SHP77 (cell line): ENCODE measurements at regions not wholly inside any gene's neighbourhood (a gene's known extent, or its start where the extent isn't known, plus 50 kb on each side); places are given as distances from the start of the nearest gene placed in this dataset.
"Not testable (repeated sequence)": the region's sequence is repeated elsewhere in the genome, so short reads cannot be mapped to it uniquely, and the experiment has no call there.

ENCODE experiments used
- DNase-seq, 2 experiments: peaks; one replicate each; lab custom pipeline; 2025; lab: John Stamatoyannopoulos, UW

DNA sequence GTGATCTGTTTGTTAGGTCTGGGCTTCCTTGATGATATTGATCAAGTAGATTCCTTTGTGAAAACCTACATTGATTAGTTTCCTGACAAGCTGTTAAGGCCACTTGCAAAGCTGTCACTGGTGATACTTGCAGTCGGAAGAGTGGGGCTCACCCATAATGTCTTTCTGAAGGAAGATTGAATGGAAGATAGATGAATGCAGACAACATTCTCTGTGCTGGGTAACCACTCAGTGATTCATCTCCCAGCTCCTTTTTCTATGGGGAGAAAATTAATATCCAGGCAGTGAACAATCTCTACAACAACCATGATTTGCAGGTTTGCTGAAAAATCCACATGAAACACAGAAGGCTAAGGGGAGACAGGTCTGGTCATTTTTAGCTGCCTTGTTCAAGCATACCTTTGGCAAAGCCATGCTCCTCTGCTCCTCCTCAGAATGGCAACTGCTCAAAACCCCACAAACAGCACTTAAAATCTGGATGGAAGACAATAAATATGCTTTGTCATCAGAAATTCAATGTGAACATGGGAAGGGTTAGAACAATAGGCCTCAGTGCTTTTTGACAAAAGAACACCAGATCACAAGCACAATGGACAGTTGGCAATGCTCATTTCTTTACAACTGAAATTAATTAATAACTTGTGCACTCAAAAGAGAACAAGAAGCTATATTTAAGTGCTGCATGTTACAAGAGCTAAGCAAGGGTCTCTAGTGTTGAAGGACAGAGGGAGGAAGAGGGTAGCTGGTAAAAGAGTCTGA, 495.4 kb downstream of the TOX3 start:
- no peak for DNase-seq

DNA sequence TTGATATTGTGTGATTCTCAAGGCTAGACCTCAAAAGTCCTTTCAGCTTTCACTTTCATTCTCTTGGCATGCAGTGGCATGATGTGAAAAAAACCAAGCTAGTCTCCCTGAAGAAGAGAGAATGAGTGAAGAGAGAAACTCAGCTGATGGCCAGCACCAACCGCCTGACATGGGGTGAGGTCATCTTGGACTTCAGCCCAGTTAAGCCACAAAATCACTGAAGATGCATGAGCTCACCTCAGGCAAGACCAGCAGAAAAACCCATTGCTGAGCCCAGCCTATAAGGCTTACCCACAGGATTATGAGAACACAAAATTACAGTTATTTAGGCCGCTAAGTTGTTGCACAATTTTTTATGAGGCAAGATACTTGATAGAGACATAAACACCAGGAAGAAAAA, 496.5 kb downstream of the TOX3 start:
- peak in 1 of 2 experiments; percentile 3 for DNase-seq

DNA sequence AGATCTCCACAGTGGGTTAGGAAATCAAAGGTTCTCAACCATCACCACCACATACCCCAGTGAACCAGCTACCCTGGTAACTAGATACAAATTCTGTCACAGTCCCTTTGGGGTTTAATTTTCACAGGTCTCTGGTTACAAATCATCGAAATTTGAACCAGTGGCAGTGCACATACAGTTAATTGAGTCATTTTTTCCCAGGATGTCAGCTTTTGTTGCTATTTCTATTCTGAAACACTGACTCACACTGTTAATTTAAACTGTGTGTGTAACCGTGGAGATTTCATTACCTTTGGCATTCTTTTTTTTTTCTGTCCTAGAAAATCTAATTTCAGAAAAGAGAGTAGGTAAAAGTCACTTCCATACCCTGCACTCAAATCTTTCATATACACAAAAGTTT, 511.5 kb downstream of the TOX3 start:
- no peak for DNase-seq

GRCh38 chr16:52034830-52035229, 512.1 kb downstream of the TOX3 start:
- no peak for DNase-seq

- DNase-seq, result no peak
These were observed 513.0 kb downstream of the TOX3 start for GRCh38 chr16:52033992-52034391.

DNA sequence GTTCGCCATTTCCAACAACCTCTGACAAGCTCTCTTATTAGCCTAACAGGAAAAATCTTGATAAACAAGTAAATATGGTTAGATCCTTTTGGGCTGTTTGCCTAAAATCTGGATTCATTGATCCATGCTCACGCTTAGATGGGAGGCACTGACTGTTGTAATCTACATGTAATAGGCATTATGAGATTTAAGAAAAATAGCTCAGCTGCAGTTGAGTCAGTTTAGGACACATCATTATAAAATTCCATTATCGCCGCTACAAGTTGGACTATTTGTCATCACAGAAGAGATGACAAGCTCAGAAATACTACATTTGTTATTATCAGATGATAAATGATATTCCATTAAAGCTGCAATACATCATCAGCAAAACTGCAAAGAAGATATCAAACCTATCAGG, 524.0 kb downstream of the TOX3 start:
- no peak for DNase-seq

DNA sequence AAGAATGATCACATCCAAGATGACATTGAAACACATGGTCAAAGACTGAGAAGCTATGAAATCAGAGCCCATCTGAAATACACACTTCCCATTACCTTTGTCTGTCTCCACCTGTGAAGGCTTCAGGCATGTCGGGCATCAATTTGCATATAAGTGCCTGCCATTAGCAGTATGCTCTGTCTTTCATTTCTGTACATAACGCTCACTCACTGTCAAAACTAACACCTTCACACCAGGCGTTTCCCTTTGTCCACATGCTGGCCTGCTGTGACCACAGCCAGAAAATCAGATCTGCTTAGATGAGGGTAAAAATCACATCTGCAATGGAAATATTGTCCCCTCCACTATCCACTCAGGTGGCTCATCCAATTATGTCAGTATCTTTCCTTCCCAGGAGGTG, 524.8 kb downstream of the TOX3 start:
- no peak for DNase-seq

DNA sequence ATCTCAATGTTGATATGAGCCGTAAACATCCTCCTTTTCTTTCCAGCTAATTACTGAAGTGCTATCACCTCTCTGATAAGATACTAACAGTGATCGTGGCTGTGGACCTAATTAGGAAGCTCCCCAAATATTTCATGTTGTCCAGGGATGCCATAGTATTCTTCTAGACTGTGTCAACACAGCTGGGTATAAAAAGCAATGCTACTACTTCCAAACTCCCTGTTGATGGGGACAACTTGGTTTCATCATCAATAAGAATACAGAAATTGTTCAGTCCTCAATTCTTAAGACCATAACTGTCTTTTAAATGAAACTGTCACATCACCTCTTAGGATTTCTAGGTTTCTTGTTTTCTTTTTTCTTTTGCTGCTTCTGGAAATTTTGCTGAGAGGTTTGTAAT, 530.6 kb downstream of the TOX3 start:
- no peak for DNase-seq

DNA sequence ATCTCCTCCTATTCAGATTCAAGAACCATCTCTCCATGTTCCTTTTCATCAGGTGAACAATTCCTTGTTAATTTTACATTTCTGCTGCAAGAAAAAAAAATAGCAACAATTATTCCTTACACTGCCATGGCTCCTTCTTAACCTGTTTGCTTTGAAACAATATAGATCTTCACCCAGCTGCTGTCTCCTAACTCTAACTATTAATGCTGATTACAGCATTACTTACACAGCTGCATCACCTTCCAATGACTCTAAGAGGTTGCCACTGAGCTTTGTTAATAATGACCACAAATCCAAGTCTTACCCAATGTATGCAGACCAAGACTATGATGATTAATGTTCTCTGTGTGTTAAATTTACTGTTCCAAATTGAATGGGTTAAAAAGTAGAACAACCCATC, 541.4 kb downstream of the TOX3 start:
- no peak for DNase-seq

- no peak for DNase-seq
These were observed 542.6 kb downstream of the TOX3 start for GRCh38 chr16:52004343-52004742.

DNA sequence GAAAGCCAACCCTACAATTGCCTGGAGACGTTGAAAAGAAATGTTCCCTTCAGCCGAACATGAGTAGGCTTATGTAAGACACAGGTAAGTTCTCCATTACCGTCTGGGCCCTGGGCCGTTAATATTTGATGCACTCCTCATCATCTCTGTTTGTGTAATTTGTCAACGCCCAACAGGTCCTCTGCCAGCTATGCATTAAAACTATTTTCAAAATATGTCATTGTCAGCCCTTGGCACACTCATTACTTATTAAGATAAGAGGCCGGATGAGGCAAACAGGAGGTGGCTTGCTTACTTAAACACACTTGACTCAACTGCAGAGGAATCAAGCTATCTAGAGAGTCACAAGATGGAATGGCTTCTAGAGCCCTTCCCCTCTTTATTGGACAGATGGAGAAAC, 544.9 kb downstream of the TOX3 start:
- no peak for DNase-seq

DNA sequence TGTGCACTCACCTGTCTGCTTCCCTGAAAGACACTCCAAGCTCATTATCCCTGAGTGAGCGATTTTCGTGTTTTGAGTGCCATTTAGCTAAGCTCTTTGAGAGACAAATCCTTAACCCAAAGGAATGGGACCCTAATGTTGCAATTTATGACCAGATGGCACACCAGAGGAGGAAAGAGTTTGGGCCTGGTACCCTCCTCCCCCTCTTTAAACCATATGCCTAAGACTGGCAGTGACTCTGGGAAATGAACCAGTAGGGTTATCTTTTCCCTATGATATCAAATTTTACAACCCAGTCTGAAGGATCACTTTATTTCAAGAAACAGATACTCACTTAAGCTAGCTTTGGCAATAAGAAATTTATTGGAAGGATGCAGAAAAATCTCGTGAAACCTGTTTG, 550.4 kb downstream of the TOX3 start:
- DNase-seq, result no peak

DNA sequence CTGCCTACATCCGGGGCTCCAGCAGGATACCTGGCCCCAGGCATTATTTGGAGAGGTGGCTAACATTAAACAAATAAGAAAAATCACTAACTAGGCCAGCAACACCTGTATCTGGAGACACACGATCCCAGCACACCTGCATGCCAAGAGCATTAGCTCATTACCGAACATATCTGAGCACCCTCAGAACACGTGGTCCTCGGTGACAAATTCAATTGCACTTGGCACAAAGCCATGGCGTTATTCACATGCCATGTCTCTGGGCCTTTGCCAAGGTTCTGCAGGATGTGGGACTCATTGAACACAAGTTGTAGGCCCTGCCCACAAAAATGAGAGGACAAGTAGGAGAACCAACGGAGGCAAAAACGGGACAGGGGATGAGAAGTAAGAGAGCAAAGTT, 552.3 kb downstream of the TOX3 start:
- DNase-seq, result peak; percentile 84 to 88

- DNase-seq, result no peak
These were observed 557.2 kb downstream of the TOX3 start for GRCh38 chr16:51989637-51990230.

- DNase-seq, result no peak
These were observed 558.0 kb downstream of the TOX3 start for GRCh38 chr16:51988977-51989376.

DNA sequence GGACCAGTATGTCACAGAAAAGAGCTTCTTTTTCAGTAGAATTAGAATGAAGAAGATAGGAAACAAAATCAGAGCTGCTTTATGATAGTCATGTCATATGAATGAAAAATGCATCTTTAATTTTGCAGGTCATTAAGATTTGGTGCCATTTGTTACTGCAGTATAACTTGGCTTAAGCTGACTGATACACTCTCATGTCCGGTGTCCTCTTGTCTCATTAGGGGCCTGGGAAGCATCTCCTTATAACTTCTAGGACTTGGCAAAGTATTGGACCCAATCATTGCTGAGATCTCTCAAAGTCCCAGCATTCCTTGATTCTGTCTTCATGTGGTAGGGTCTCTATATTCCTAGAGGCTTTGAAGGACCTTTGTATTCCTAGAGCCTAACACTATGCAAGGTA, 559.4 kb downstream of the TOX3 start:
- no peak for DNase-seq

- DNase-seq, result no peak
These were observed 560.2 kb downstream of the TOX3 start for GRCh38 chr16:51986717-51987116.

GRCh38 chr16:51986301-51986700, 560.6 kb downstream of the TOX3 start:
- DNase-seq, result no peak

DNA sequence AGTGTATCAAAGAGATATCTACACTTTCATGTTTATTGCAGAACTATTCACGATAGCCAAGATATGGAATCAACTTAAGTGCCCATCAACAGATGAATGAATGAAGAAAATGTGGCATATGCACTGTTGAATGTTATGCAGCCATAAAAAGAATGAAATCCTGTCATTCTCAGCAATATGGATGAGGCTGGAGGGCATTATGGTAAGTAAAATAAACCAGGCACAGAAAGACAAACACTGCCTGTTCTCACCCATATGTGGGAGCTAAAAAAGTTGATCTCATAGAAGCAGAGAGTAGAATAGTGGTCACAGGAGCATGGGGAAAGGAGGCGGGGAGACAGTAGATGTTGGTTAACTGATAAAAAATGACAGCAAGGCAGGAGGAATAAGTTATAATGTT, 561.8 kb downstream of the TOX3 start:
- no peak for DNase-seq

DNA sequence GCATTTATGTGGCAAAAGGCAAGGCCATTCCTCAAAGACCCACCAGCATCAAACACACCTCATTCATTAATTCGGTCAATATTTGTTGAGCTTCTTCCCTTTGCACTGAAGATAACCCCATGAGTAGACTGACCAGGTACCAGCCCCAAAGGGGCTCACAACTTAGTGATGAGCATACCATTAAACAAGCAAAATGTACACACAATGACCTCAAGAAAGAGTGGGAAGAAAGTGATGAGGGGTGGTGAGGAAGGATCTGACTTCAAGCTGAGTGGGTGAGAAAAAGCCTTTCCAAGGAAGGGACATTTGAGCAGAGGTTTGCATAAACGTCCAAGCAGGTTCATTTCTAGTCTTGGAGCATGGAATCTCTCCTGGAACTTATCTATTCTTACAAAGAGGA, 562.5 kb downstream of the TOX3 start:
- no peak for DNase-seq

DNA sequence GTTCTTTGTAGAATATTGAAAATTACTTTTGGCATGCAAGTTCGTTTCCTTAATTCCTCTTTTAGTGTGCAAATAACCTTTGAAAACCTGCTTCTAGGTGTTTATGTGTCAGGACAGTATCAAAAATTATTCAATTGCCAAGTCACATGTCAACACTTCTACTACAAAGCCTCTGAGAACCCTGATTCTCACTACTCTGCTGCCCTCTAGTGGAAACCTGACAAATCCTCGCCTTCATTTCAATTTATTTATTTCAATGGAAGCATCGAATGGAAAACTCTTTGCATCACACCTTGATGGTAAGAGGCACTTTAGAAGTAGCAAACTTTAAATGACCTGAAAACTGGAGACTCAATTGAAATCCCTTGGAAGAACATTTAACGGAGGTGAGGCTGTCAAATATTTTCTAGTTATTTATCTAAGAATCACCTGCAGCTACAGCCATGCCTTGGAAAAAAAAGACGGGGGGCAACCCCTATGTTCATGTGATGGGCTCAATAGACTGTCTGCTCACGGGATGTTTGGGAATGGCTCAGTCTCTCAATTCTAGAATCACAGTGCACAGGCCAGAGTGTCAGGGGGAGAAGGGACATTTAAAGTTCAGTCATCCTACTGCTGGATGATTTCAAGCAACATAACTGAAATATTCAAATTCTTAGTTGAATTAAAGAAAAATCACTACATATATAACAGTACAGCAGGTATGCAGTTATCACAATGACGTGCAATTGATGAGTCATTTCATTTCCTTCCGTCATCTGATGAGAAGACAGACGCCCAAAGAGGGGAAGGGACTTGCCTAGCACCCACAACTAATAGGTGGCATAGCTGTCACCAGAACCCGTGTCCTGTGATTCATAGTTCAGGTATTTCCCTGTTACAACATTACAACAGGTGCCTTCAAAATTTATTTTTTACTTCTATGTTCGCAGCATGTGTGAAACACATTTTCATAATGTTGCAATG, 563.9 kb downstream of the TOX3 start:
- peak; percentile 69 to 71 for DNase-seq

GRCh38 chr16:51981725-51982124, 565.2 kb downstream of the TOX3 start:
- no peak for DNase-seq

DNA sequence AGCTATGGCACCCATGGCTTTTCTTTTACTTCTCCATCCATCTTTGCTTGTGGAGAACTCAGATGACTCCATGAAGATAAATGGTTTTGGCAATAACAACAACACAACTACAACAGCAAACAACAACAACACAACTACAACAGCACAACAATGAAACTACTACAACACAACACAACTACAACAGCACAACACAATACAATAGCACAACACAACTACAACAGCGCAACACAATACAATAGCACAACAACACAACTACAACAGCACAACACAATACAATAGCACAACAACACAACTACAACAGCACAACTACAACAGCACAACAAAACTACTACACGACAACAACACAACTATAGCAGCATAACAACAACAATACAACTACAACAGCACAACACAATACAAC, 569.4 kb downstream of the TOX3 start:
- DNase-seq, result not testable (repeated sequence)
